ENCODE measurements at regions not wholly inside any gene's neighbourhood (a gene's known extent, or its start where the extent isn't known, plus 50 kb on each side); places are given as distances from the start of the nearest gene placed in this dataset.

GRCh38 chr7:94178230-94178629, 174.1 kb upstream of the BET1 start:
- TF ChIP-seq ZNF416 (tag by site-specific recombination; IDR thresholded peaks at IDR 0.05), result no peak
- TF ChIP-seq KLF9 (tag by site-specific recombination; IDR thresholded peaks at IDR 0.05; ENCODE audit: low read depth), result no peak
- TF ChIP-seq ZNF121 (tag by site-specific recombination; IDR thresholded peaks at IDR 0.05), result no peak
- TF ChIP-seq KLF1 (tag by site-specific recombination; IDR thresholded peaks at IDR 0.05), result no peak
- TF ChIP-seq, protein P1, sequence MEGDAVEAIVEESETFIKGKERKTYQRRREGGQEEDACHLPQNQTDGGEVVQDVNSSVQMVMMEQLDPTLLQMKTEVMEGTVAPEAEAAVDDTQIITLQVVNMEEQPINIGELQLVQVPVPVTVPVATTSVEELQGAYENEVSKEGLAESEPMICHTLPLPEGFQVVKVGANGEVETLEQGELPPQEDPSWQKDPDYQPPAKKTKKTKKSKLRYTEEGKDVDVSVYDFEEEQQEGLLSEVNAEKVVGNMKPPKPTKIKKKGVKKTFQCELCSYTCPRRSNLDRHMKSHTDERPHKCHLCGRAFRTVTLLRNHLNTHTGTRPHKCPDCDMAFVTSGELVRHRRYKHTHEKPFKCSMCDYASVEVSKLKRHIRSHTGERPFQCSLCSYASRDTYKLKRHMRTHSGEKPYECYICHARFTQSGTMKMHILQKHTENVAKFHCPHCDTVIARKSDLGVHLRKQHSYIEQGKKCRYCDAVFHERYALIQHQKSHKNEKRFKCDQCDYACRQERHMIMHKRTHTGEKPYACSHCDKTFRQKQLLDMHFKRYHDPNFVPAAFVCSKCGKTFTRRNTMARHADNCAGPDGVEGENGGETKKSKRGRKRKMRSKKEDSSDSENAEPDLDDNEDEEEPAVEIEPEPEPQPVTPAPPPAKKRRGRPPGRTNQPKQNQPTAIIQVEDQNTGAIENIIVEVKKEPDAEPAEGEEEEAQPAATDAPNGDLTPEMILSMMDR (tag by site-specific recombination; IDR thresholded peaks at IDR 0.05), result no peak
- TF ChIP-seq HOXA7 (CRISPR knock-in tag; IDR thresholded peaks at IDR 0.05; ENCODE audit: borderline replicate concordance), result no peak
- no peak for TF ChIP-seq ZBTB8A (tag by site-specific recombination; IDR thresholded peaks at IDR 0.05)
